GM21390 (cell line): ENCODE measurements at regions not wholly inside any gene's neighbourhood (a gene's known extent, or its start where the extent isn't known, plus 50 kb on each side); places are given as distances from the start of the nearest gene placed in this dataset.

Experiments
- ATAC-seq: cut with Tn5 transposase; IDR thresholded peaks from one replicate; pipeline ENCODE4 v1.9.1; 2021; ENCODE audit not compliant: unreplicated experiment

DNA sequence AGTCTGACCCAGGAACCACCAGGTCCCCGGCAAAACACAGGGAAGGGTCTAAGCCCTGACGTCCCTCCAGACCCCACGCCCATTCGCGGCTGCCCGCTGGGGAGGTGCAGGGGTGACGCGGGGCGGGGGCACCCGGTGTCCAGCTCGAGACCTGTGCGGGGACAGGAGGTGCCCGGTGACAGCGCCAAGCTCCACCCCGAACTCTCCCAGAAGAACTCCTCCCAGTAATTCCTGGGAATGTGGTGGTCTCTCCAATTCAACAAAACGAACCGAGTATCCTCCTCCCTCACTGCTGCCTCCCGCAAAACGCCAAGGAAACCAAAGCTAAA, 164.1 kb upstream of the PDE10A start:
- ATAC-seq = no peak

DNA sequence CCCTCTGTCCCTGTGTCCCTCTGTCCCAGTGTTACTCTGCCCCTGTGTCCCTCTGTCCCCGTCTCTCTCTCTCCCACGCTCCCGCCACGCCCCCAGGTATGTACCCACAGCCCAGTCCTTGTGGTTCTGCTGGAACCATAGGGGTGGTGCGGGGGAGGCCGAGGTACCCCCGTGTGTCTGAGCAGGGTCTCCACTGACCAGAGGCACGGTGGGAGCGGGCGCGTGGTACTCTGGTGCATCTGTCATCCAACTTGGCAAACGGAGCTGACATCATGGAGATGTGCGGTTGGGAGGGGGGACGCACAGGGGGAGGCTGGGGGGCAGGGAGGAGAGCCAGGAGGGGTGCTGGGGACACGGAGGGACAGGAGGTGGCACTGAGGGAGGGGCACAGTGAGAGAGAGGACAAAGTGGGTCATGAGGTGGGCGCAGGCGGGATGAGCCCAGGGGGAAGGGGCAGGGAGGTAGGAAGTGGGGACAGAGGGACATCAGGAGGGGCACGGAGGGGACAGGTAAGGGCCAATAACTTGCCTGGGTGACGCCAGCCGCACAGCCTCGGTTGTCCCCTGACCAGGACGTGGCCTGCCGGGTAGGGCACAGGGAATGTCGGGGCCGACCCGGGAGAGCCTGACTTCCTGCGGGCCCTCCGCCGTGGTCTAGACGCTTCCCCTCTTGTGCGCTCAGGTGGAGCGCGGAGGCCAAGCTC, 163.6 kb upstream of the PDE10A start:
- no peak for ATAC-seq

DNA sequence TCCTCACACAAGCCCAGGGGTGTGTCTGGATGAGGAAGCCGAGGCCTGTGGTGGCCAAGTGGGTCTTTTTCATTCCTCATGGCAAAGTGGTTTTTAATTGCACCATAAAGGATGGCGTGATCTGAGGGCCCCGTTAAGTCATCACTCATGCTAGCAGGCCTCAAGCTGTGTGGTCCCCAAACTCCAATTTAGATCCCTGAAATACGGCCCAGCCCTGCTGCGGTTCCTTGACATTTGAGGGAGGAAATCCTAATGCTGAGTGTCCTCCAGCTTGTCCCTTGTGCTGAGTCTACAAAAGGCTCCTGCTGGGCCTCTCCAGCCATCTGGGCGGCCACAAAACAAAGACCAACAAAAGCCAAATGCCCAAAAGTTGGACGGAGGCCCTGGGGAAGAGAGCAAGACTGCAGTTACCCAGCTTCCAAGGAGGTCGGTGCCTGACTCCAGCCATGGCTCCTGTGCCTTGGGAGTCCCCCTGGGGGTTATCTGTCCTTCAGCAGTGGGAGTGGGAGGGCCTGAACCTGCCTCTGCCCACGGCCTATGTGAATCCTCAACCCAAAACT, 162.3 kb upstream of the PDE10A start:
- no peak for ATAC-seq

DNA sequence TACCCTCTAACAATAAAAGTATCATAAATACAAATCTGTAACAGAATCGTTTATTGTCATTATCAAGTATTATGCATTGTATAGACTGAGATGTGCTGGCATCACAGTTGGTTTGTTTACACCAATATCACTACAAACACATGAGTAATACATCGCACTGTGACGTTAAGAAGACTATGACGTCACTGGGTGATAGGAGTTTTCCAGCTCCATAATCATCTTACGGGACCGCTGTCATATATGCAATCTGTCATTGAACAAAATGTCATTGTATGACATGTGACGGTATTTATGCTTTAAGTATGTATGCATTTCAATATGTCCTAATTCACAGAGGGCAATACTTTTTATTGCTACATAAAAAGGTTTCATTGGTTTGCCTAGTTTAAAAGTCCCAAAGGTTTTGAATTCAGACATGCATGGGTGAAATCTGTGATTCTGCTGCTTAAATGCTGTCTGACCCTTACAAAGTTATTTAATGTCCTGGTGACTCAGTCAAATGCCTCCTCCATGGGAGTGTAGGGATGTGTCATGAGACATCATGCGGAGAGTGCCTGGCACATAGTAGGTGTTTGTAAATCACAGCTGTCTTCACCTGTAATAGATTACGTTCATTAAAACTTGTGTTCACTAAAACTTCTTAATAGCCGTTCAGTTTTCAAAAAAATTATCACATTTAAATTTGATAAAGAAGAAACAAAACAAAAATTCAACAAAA, 160.7 kb upstream of the PDE10A start:
- ATAC-seq = no peak

DNA sequence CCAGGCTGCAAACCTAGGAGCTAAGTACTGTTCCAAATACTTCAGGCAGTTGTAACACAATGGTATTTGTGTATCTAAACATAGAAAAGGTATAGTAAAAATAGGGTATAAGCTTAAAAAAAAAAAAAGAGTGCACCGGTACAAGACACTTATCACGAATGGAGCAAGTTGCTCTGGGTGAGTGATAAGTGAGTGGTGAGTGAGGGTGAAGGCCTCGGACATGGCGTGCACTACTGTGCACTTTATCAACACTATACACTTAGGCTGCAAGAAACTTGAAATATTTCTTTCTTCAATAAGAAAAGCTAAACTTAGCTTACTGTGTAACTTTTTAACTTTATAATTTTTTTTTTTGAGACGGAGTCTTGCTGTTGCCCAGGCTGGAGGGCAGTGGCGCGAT, 159.5 kb upstream of the PDE10A start:
- no peak for ATAC-seq

DNA sequence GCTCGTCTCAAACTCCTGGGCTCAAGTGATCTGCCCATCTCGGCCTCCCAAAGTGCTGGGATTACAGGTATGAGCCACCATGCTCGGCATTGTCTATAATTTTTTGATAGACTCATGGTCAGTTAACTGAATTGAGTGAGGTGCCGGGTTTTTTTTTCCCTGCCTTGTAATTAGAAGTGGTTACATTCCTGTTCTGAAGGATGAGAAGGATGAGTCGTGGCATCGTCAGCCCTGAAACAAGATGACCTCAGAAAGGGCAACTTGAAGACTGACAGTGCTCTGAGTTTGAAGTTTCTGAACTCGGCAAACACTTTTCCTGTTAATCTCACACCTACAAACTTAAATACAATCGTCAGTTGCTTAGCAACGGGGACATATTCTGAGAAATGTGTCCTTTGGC, 158.7 kb upstream of the PDE10A start:
- no peak for ATAC-seq

DNA sequence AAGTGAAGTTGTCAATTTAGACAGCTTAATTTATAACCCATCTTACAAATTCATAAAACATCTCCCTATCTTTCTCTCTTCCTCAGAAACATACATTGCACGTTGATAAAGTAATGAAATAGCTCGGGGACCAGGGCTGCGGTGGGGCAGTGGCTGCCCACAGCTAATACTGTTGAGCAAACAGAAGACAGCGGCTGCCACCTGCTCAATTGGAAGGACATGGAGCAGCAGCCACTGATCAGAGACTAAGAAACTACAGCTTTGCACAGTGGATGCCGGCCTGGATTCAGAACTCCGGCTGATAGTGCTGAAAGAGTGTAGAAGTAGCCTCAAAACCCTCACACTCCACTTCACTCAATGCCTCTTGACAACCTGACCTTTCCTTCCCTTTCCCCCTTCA, 157.9 kb upstream of the PDE10A start:
- ATAC-seq = no peak

DNA sequence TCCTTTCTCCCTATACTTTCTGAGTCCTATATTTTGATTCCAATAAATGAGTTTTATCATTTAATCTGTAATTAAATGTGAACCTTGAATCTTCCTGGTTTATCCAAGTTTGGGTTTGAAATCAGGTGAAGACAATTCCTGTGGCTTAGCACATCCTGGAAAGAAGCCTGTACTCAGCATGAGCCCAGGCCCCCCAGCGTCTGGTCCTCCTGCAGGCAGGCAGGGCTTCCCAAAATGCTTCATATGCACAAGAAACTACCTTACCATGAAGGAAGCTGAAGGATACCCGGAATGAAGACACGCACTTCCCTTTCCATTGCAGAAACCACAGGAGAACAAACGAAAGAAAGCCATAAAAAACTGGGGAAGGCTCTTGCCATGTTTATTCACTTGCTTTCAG, 157.4 kb upstream of the PDE10A start:
- ATAC-seq = no peak

DNA sequence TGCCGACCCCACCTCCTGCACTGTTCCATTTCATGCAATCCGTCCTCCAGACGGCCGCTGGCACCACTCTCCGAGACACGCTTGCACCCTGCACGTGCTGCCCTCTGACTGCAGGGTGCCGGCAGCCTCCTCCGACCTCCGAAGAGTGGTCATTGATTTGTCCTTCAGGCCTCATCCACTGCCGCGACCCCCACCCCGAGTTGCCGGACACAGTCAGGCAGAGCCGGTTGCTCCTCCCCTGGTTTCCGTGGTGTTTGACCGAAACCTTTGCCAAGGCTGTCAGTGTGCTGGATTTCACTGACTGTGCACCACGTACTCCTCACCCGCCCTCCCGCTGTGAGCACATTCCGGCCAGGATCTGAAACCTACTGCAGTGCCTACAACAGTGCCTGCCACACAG, 156.4 kb upstream of the PDE10A start:
- no peak for ATAC-seq

DNA sequence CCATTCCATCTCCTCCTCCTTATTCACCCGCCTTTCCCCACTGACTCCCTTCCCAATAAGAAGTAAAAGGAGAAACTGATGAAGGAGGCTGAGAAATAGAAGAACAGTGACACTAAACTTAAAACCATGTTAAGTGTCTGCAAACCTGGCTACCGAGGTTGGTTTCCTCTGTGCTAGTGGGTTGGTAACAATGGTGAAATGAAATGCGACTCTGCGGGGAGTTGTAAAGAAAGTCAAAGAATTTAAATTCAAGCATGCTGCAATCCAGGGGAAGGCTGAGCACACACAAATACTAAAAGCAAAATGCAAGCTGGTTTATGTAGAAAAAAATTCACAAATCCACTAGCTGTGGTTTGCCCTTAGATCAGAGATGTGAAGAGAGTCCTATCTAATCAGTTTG, 155.2 kb upstream of the PDE10A start:
- ATAC-seq = no peak

DNA sequence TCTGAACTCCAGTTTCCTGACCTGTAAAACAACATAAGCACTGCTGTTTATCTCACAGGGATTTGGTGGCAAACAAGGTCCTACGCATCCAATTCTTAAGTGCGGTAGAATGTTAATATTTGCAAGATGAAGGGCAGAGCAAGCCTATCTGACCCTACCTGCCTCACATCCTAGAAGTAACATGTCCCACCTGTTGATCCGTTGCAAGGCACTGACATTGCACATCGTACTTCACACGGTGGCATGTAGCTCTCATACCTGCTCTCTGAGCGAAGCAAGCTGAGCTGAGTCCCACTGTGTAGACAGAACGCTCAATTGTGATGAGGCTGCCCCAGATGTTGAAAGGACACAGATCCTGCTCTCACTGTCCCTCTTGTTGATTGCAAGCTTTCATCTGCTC, 154.7 kb upstream of the PDE10A start:
- no peak for ATAC-seq

DNA sequence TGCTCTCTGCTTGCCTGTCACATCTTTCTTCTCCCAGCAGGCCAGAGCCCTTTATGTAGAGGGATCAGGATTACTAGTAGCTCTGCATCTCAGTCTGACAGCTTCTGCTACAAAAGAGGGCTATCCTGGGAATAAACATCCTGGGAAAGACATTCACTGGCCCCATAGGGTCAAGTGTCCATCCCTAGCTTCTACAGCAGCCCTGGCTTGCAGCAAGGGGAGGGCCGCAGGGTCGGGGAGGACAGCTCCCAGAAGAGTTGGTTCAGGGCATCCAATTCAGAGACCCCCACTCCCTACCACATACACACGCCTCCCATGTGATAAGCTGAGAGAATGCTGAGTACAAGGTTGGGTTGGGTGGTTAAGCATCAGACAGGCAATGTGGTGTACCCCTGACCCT, 154.1 kb upstream of the PDE10A start:
- ATAC-seq = no peak

DNA sequence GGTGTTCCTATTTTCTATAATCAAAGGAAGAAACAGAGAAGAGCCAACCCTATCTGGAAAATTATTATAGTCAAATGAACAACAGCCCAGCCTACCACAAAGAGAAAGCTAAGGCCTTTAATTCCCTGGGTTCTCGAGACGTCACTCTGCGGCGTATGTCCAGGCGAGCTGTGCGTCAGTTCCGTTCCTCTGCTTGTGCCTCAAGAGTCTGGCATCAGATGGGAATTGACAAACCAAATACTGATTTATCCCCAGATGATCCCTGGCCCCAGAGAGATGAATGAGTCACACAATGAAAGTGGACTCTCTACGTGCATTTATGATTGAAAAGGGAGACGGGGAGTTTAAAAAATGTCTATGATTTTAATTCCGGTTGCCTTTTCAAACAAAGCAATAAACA, 151.6 kb upstream of the PDE10A start:
- ATAC-seq = no peak

DNA sequence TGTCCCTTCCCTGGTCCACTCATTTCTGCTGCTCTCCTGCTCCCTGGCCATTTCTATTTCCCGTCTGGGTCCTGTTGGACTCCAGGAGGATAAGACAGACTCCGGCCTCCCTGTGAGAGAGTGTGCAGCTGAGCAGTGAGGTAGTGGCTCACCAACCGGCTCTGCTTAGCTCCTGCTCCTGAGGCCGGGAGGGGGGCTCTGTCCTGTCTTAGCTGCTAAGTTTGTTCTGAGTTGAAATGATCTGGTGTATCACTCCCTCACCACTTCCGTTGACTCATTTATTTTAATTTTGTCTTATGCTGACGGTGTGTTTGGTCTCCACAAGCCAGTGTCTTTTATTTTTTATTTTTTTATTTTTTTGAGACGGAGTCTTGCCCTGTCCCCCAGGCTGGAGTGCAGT, 148.5 kb upstream of the PDE10A start:
- no peak for ATAC-seq

DNA sequence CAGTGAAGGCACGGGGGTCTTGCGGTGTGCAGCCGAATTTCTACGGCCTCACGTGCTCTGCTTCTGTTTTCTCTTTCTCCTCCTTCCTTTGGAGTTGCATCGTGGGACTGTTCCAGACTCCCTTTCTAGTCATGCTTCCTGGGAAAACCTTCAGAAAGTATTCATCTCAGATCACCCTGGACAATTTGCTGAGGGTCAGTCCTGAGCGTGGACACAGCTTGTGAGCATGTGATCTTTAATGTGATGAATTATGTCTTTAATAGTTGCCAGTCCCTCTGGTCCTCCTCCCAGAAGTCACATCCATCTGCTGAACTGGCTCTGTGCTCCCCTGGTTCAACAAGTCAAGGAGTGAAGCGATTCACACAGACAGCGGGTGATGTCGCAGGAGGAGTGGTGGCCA, 145.0 kb upstream of the PDE10A start:
- no peak for ATAC-seq

DNA sequence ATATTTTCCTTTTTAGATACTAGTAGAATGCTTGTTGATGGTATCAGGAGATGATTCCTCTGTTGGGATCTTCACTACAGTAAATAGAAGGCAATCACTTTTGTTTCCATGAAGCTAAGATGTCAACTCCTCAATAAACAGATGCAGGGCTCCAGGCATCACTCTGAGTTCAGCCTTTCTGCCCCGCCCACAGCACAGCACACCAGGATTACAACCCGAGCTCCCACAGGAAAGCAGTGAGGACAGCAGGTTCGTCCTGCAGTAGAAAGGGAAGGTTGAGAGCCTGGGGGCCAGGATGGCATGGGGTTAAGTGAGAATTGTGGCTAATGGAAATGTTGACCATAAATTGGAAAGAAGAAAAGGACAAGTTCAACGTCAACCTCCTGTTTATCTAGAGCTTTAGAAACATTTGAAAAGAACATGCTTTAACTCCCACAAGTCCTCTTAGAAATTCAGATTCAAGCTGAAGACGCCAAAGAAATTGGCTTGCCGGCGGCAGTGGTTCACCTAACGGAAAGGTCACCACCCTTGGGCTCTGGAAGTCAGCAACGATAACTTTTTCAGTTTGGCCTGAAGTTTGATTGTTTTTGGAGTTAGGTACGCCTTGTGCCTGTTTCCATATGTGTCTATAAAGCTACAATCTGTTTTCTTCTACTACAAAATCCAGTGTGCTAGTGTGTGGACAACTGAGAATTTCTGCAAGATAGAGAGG, 144.4 kb upstream of the PDE10A start:
- ATAC-seq = no peak

DNA sequence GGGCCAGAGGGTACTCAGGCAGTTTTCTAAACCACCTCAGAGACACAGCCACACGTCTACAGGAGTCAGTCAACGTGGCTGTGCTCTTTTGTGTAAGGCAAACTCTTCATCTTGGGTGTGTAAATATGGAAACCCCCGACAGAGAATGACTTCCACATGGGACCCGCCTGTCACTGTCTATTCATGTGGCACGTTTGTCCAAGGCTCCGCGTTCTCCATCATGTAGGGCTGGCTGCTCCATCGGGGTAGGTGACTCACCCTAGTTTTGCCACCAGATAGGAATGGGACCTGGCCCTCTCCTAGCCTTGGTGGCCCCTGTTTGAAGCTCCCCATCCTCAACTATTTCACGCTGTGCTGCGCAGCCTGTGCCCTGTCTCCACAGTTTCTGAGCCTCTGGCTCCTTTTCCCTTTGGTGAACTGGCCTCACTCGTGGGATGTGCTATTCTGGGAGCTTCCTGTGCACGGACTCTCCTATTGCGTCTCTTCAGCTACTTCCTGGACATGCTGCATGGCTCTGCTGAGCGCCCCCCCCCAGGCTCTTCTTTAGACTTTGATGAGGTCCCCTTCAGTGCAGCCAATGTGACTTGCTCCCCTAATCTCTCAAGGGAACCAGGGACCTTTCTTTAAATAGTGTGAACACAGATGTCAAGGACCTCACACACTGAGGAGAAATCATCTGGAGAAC, 143.2 kb upstream of the PDE10A start:
- no peak for ATAC-seq

DNA sequence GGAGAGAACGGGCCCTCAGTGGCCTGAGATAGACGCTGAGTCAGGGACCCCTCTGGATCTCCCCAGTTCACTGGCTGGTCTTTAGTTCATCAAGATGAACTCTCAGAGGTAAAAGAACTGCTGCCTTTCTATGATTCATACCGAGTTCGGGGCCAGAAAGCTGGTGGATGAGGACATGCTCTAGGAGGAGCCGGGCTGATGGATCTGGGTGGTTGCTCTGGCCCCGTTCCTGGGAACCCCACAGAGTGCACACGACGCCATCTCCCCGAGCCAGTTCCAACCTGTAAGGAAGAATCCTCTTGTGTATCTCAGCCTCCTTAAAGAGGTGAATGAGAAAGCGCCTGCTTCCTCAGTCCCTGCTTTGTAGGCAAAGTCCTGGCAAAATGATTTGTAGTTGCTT, 142.6 kb upstream of the PDE10A start:
- ATAC-seq = no peak

DNA sequence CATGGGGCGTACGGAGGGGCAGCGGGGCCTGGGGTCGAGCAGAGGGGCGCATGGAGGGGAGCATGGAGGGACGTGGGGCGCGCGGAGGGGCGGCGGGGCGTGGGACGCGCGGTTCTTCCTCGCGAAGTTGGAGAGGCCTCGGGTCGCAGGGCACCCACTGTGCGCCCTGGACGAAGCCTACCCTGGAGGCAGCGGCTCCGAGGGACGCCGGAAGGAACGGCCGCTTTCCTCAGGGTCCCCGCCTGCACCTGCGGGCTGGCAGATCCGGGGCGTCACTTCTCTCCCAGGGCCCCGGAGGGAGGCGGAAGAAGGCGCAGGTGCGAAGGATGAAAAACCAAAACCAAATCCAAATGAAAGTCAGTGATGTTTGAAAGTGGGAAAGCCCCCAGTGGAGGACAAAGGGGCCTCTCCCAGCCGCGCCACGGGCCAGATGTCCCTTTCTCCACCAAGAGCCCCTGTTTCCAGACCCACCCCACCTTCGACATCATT, 142.1 kb upstream of the PDE10A start:
- ATAC-seq = no peak

DNA sequence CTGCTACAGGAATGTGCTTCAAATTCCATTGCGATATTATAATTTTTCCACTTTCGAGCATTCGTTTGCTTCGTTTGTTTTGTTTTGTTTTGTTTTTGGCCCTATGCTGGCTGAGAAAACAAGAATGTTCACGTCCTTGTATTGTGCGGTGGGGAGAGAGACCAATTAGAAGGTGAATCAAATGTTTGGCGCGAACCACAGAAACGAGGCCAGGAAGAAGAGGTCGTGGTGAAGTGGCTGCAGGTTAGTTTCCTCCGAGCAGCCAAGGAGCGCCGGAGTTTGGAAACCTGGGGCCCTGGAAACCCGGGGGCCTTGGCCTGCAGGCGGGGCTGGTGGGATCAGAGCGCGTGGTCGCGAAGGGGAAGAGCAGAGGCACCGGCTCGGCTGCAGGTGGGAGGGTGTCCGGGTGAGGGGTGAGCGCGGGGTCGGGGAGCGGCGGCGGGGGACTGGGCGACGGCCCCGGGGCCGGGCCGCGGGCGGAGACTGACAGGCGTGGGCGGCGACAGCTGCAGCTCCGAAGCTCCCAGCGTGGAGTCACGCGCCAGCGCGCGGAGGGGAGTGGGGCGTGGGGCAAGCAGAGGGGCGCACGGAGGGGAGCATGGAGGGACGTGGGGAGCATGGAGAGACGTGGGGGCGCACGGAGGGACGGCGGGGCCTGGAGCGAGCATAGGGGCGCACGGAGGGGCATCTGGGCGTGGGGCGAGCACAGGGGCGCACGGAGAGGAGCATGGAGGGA, 141.5 kb upstream of the PDE10A start:
- no peak for ATAC-seq

DNA sequence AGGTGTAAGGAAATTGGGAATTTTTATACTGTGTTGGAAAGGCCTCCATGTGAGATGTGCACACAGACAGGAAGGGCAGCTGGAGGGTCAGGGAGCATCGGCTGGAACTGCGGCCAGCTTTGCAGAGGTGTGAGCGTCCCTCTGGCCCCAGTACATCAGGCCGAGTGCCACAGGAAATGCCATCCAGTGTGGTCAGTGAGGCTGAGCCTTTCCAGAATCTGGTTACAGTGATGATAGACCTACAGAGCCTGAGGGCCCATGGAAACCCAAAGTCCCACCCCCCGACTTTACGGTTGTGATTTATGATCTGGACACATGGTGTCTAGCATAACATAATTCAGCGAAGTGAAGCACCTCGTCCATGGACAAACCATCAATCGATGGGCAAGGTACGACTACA, 137.3 kb upstream of the PDE10A start:
- no peak for ATAC-seq
